WTC11 (cell line): ENCODE measurements at regions not wholly inside any gene's neighbourhood (a gene's known extent, or its start where the extent isn't known, plus 50 kb on each side); places are given as distances from the start of the nearest gene placed in this dataset.

Experiments used
- ATAC-seq: fragments of 200-7000 bp; cut with Tn5 transposase; 2 replicates; pipeline ENCODE4 v1.10.0; 2021; ENCODE audit warnings: mild to moderate bottlenecking, moderate library complexity
- CTCF ChIA-PET: fragments of 300-600 bp; sonication (Branson Sonifier 250); formaldehyde crosslinking; loops from one replicate; lab custom pipeline; 2021; ENCODE audit warnings: antibody characterized with exemption; lab: Charles Lee
- POLR2A ChIA-PET: fragments of 350-600 bp; sonication (Branson Sonifier 250); formaldehyde crosslinking; loops from one replicate; lab custom pipeline; 2021; ENCODE audit warnings: antibody characterized with exemption; lab: Charles Lee
- DNase-seq: peaks from one replicate; pipeline ENCODE4 v3.0.0; 2021; ENCODE audit warnings: low spot score
- H3K27ac Mint-ChIP-seq: 2 replicates; pipeline ENCODE4 v1.8.0; 2021; ENCODE audit warnings: mixed read lengths
- H3K27me3 Mint-ChIP-seq: 2 replicates; pipeline ENCODE4 v1.8.0; 2021; ENCODE audit warnings: low read depth, mild to moderate bottlenecking, moderate library complexity, mixed read lengths
- H3K36me3 Mint-ChIP-seq: 2 replicates; pipeline ENCODE4 v1.8.0; 2021; ENCODE audit warnings: mixed read lengths
- H3K4me1 Mint-ChIP-seq: 2 replicates; pipeline ENCODE4 v1.8.0; 2022; ENCODE audit warnings: mixed read lengths
- H3K4me3 Mint-ChIP-seq: 2 replicates; pipeline ENCODE4 v1.8.0; 2021; ENCODE audit warnings: mild to moderate bottlenecking, moderate library complexity, mixed read lengths
- H3K9me3 Mint-ChIP-seq: 2 replicates; pipeline ENCODE4 v1.8.0; 2021; ENCODE audit warnings: mixed read lengths
- ETV6 ChIP-seq: sonication (generic); formaldehyde crosslinking; IDR thresholded peaks from 2 replicates; pipeline ENCODE4 v1.8.1; 2022; ENCODE audit warnings: mild to moderate bottlenecking, missing genetic modification reagents
- HMGXB4 ChIP-seq: sonication (generic); formaldehyde crosslinking; IDR thresholded peaks from 2 replicates; pipeline ENCODE4 v1.8.1; 2023; ENCODE audit warnings: mild to moderate bottlenecking, moderate library complexity, missing genetic modification reagents
- IRF2 ChIP-seq: sonication (generic); formaldehyde crosslinking; IDR thresholded peaks from 2 replicates; pipeline ENCODE4 v1.8.0; 2022; ENCODE audit warnings: low read depth, missing genetic modification reagents, borderline replicate concordance
- MLX ChIP-seq: sonication (generic); formaldehyde crosslinking; IDR thresholded peaks from 2 replicates; pipeline ENCODE4 v1.8.1; 2023; ENCODE audit warnings: mild to moderate bottlenecking, missing genetic modification reagents, moderate library complexity
- MXD4 ChIP-seq: fragments of 250-450 bp; sonication (Bioruptor Pico); IDR thresholded peaks from 2 replicates; pipeline ENCODE4 v1.8.0; 2021; ENCODE audit warnings: mild to moderate bottlenecking, moderate library complexity, borderline replicate concordance
- NFATC4 ChIP-seq: fragments of 250-450 bp; sonication (Bioruptor Pico); IDR thresholded peaks from 2 replicates; pipeline ENCODE4 v1.9.0; 2021; ENCODE audit warnings: mild to moderate bottlenecking
- NFE2L1 ChIP-seq: sonication (generic); formaldehyde crosslinking; IDR thresholded peaks from 2 replicates; pipeline ENCODE4 v1.8.1; 2023; ENCODE audit warnings: missing genetic modification reagents
- PREB ChIP-seq: sonication (generic); formaldehyde crosslinking; IDR thresholded peaks from 2 replicates; pipeline ENCODE4 v1.8.1; 2022; ENCODE audit warnings: mild to moderate bottlenecking, missing genetic modification reagents, moderate library complexity, borderline replicate concordance
- ZNF423 ChIP-seq: fragments of 250-450 bp; sonication (Bioruptor Pico); IDR thresholded peaks from 2 replicates; pipeline ENCODE4 v2.1.2; 2022; ENCODE audit warnings: mild to moderate bottlenecking, moderate library complexity
- TF ChIP-seq, protein P1 (sequence below): sonication (generic); formaldehyde crosslinking; IDR thresholded peaks from 2 replicates; pipeline ENCODE4 v1.8.0; 2023; ENCODE audit warnings: mild to moderate bottlenecking, missing genetic modification reagents
- TF ChIP-seq, protein P2 (sequence below): fragments of 250-450 bp; sonication (Bioruptor Pico); IDR thresholded peaks from 2 replicates; pipeline ENCODE4 v1.9.0; 2021; ENCODE audit warnings: mild to moderate bottlenecking, borderline replicate concordance

DNA sequence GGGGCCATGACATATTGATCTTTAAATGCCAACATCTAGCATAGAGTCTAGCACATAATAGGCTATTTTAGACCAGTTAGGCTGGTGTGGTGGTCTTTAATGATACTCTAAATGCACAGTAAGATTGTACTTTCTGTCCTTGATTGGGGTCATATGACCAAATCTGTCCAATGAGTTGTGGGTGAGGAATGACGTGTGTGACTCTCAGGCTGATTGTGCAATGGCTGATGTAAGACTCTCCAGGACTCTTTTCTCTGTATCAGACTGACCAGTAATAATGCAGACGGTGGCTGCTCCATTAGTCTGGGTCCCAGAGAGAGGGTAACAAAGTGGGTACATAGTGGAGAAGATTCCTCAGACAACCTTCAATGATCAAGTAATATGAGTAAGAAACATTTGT lies 541.6 kb upstream of the CAMK1G start (continued):
- TF ChIP-seq, protein P1, sequence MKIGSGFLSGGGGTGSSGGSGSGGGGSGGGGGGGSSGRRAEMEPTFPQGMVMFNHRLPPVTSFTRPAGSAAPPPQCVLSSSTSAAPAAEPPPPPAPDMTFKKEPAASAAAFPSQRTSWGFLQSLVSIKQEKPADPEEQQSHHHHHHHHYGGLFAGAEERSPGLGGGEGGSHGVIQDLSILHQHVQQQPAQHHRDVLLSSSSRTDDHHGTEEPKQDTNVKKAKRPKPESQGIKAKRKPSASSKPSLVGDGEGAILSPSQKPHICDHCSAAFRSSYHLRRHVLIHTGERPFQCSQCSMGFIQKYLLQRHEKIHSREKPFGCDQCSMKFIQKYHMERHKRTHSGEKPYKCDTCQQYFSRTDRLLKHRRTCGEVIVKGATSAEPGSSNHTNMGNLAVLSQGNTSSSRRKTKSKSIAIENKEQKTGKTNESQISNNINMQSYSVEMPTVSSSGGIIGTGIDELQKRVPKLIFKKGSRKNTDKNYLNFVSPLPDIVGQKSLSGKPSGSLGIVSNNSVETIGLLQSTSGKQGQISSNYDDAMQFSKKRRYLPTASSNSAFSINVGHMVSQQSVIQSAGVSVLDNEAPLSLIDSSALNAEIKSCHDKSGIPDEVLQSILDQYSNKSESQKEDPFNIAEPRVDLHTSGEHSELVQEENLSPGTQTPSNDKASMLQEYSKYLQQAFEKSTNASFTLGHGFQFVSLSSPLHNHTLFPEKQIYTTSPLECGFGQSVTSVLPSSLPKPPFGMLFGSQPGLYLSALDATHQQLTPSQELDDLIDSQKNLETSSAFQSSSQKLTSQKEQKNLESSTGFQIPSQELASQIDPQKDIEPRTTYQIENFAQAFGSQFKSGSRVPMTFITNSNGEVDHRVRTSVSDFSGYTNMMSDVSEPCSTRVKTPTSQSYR (CRISPR knock-in tag) = no peak
- TF ChIP-seq, all 79 proteins: peak for 0

GRCh38 chr1:209042413-209042812 lies 541.1 kb upstream of the CAMK1G start:
- H3K9me3 Mint-ChIP-seq = no peaks in the 10 kb centered on the region
- no peak for TF ChIP-seq IRF2 (CRISPR knock-in tag)
- TF ChIP-seq HMGXB4 = no peak
- no peak for TF ChIP-seq NFE2L1 (CRISPR knock-in tag)
- TF ChIP-seq MLX = no peak
- TF ChIP-seq, protein P2, sequence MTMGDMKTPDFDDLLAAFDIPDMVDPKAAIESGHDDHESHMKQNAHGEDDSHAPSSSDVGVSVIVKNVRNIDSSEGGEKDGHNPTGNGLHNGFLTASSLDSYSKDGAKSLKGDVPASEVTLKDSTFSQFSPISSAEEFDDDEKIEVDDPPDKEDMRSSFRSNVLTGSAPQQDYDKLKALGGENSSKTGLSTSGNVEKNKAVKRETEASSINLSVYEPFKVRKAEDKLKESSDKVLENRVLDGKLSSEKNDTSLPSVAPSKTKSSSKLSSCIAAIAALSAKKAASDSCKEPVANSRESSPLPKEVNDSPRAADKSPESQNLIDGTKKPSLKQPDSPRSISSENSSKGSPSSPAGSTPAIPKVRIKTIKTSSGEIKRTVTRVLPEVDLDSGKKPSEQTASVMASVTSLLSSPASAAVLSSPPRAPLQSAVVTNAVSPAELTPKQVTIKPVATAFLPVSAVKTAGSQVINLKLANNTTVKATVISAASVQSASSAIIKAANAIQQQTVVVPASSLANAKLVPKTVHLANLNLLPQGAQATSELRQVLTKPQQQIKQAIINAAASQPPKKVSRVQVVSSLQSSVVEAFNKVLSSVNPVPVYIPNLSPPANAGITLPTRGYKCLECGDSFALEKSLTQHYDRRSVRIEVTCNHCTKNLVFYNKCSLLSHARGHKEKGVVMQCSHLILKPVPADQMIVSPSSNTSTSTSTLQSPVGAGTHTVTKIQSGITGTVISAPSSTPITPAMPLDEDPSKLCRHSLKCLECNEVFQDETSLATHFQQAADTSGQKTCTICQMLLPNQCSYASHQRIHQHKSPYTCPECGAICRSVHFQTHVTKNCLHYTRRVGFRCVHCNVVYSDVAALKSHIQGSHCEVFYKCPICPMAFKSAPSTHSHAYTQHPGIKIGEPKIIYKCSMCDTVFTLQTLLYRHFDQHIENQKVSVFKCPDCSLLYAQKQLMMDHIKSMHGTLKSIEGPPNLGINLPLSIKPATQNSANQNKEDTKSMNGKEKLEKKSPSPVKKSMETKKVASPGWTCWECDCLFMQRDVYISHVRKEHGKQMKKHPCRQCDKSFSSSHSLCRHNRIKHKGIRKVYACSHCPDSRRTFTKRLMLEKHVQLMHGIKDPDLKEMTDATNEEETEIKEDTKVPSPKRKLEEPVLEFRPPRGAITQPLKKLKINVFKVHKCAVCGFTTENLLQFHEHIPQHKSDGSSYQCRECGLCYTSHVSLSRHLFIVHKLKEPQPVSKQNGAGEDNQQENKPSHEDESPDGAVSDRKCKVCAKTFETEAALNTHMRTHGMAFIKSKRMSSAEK = no peak
- TF ChIP-seq PREB (CRISPR knock-in tag) = no peak
- no peak for TF ChIP-seq NFATC4
- TF ChIP-seq, all 79 proteins: peak for 0
- no peaks in the 10 kb centered on the region for H3K4me1 Mint-ChIP-seq
- no peak overlapping the region for H3K27ac Mint-ChIP-seq
- peaks cover 10% of the 10 kb centered on the region for H3K27me3 Mint-ChIP-seq
- H3K4me3 Mint-ChIP-seq = no peak overlapping the region
- ChIA-PET POLR2A (no interaction called here), CTCF (no interaction called here)
- H3K36me3 Mint-ChIP-seq = no peaks in the 10 kb centered on the region
- no peak for DNase-seq
- ATAC-seq = no peak

- peaks cover 5% of the 10 kb centered on the region; the same call in 1 of the 2 replicates for H3K4me1 Mint-ChIP-seq
- H3K27me3 Mint-ChIP-seq = peaks cover 37% of the 10 kb centered on the region
- no peaks in the 10 kb centered on the region for H3K36me3 Mint-ChIP-seq
- H3K4me3 Mint-ChIP-seq = no peak overlapping the region
- ChIA-PET CTCF (interaction anchor here (0.9 kb wide), 1 partner anchor 162 kb away, joined by 3 read pairs; no protein-coding TSS in a partner anchor), POLR2A (no interaction called here)
- ATAC-seq = no peak
- no peaks in the 10 kb centered on the region for H3K9me3 Mint-ChIP-seq
- DNase-seq = no peak
- TF ChIP-seq ZNF423 (CRISPR knock-in tag) (no peak), ETV6 (CRISPR knock-in tag) (no peak), IRF2 (CRISPR knock-in tag) (no peak), MXD4 (no peak)
- no peak overlapping the region for H3K27ac Mint-ChIP-seq
Measured at GRCh38 chr1:209045331-209046057, 538.0 kb upstream of the CAMK1G start.
